ENCODE measurements at regions not wholly inside any gene's neighbourhood (a gene's known extent, or its start where the extent isn't known, plus 50 kb on each side); places are given as distances from the start of the nearest gene placed in this dataset.

- H3K27me3 ChIP-seq = no peaks in the 10 kb centered on the region
- H3K4me3 ChIP-seq = no peak overlapping the region
- intact Hi-C loops (cut with DNase I; ENCODE audit: low total_unique reads) = no loop called here
- TF ChIP-seq CTCF (IDR thresholded peaks at IDR 0.05) (no peak), POLR2A (IDR thresholded peaks at IDR 0.05) (no peak), EP300 (IDR thresholded peaks at IDR 0.05; ENCODE audit: low read depth) (no peak), POLR2AphosphoS5 (IDR thresholded peaks at IDR 0.05) (no peak)
- H3K9me3 ChIP-seq = no peaks in the 10 kb centered on the region
- no peaks in the 10 kb centered on the region for H3K4me1 ChIP-seq
- no peak overlapping the region for H3K27ac ChIP-seq
- DNase-seq = no peak
- H3K36me3 ChIP-seq = no peaks in the 10 kb centered on the region
- 79 to 100% methylated on average over 2 to 3 of the region's 3 CpGs for WGBS, 2 donors (ENCODE audit: low coverage in 1 of 2)
- in situ Hi-C loops (cut with MboI; ENCODE audit: low pct_ligation_motif_present in 1 of 4, low pct_unique_long_range_greater_than_20kb in 1 of 4, low sequenced_read_pairs in 3 of 4) = no loop called here
These were observed 552.5 kb upstream of the ROBO2 start for GRCh38 chr3:76487446-76487845.

GRCh38 chr3:76490064-76490463 lies 549.8 kb upstream of the ROBO2 start:
- DNase-seq = no peak
- no peak for TF ChIP-seq POLR2A (IDR thresholded peaks at IDR 0.05)
- no peak for TF ChIP-seq EP300 (IDR thresholded peaks at IDR 0.05; ENCODE audit: low read depth)
- no peak for TF ChIP-seq POLR2AphosphoS5 (IDR thresholded peaks at IDR 0.05)
- no peak for TF ChIP-seq CTCF (IDR thresholded peaks at IDR 0.05)
- H3K9me3 ChIP-seq = no peaks in the 10 kb centered on the region
- in situ Hi-C loops (cut with MboI; ENCODE audit: low pct_ligation_motif_present in 1 of 4, low pct_unique_long_range_greater_than_20kb in 1 of 4, low sequenced_read_pairs in 3 of 4) (no loop called here), intact Hi-C loops (cut with DNase I; ENCODE audit: low total_unique reads) (no loop called here)
- no peak overlapping the region for H3K27ac ChIP-seq
- no peaks in the 10 kb centered on the region for H3K4me1 ChIP-seq
- H3K4me3 ChIP-seq = no peak overlapping the region
- WGBS, 2 donors (ENCODE audit: low coverage in 1 of 2) = 67 to 68% methylated on average over 3 of the region's 3 CpGs
- H3K27me3 ChIP-seq = no peaks in the 10 kb centered on the region
- no peaks in the 10 kb centered on the region for H3K36me3 ChIP-seq

GRCh38 chr3:76495216-76495615 lies 544.7 kb upstream of the ROBO2 start:
- no peak for DNase-seq
- H3K4me1 ChIP-seq = no peaks in the 10 kb centered on the region
- in situ Hi-C loops (cut with MboI; ENCODE audit: low pct_ligation_motif_present in 1 of 4, low pct_unique_long_range_greater_than_20kb in 1 of 4, low sequenced_read_pairs in 3 of 4) = no loop called here
- H3K27ac ChIP-seq = no peak overlapping the region
- H3K4me3 ChIP-seq = no peak overlapping the region
- TF ChIP-seq POLR2AphosphoS5 (IDR thresholded peaks at IDR 0.05) = no peak
- no peak for TF ChIP-seq POLR2A (IDR thresholded peaks at IDR 0.05)
- no peak for TF ChIP-seq CTCF (IDR thresholded peaks at IDR 0.05)
- no peak for TF ChIP-seq EP300 (IDR thresholded peaks at IDR 0.05; ENCODE audit: low read depth)
- H3K27me3 ChIP-seq = no peaks in the 10 kb centered on the region
- intact Hi-C loops (cut with DNase I; ENCODE audit: low total_unique reads) = no loop called here
- no peaks in the 10 kb centered on the region for H3K9me3 ChIP-seq
- H3K36me3 ChIP-seq = no peaks in the 10 kb centered on the region
- 89 to 91% methylated on average over 2 of the region's 2 CpGs for WGBS, 2 donors (ENCODE audit: low coverage in 1 of 2)

- DNase-seq = no peak
- no peaks in the 10 kb centered on the region for H3K36me3 ChIP-seq
- H3K4me3 ChIP-seq = no peak overlapping the region
- in situ Hi-C loops (cut with MboI; ENCODE audit: low pct_ligation_motif_present in 1 of 4, low pct_unique_long_range_greater_than_20kb in 1 of 4, low sequenced_read_pairs in 3 of 4) (no loop called here), intact Hi-C loops (cut with DNase I; ENCODE audit: low total_unique reads) (no loop called here)
- 60 to 80% methylated on average over 1 to 3 of the region's 3 CpGs for WGBS, 2 donors (ENCODE audit: low coverage in 1 of 2)
- no peaks in the 10 kb centered on the region for H3K27me3 ChIP-seq
- TF ChIP-seq CTCF (IDR thresholded peaks at IDR 0.05) (no peak), POLR2A (IDR thresholded peaks at IDR 0.05) (no peak)
- H3K9me3 ChIP-seq = no peaks in the 10 kb centered on the region
- H3K27ac ChIP-seq = no peak overlapping the region
- H3K4me1 ChIP-seq = no peaks in the 10 kb centered on the region
These were observed 542.3 kb upstream of the ROBO2 start for GRCh38 chr3:76497636-76498035.

Measured in transverse colon (tissue), 4 donors.